PFSK-1 (cell line): ENCODE measurements at regions not wholly inside any gene's neighbourhood (a gene's known extent, or its start where the extent isn't known, plus 50 kb on each side); places are given as distances from the start of the nearest gene placed in this dataset.

Experiments
- POLR2AphosphoS5 ChIP-seq: IDR thresholded peaks from 2 replicates; pipeline ENCODE4 v1.6.1; 2012; ENCODE audit warnings: low read depth, mild to moderate bottlenecking, control low read depth, low read length, moderate library complexity
- TF ChIP-seq, protein P1 (sequence below), 2 experiments: IDR thresholded peaks; 2 replicates each; pipeline versions ENCODE4 v1.6.1 to v1.8.0; 2011 to 2012; ENCODE audit warnings: low read depth in 2 of 2, low read length in 2 of 2, control low read depth in 1 of 2, inconsistent platforms in 1 of 2, mild to moderate bottlenecking in 1 of 2, moderate library complexity in 1 of 2; ENCODE audit not compliant: insufficient read depth in 1 of 2

DNA sequence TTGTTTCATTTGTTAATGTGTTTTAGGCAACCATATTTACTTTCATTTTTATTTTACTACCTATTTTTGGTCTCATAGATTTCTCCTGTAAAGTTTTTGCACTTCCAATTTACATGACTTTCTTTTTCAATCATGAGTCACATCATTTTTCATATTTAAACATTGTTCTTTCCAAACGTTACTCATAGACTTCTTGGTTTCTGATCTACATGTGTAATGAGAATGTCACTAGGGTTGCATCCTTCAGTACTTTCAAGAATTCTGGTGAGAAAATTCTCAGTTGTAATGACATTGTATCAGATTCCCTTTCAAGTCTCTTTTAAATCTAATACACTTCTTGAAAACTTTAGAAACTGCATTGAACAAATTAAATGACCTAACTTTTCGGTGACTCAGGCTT lies 991.7 kb downstream of the EFNB2 start:
- TF ChIP-seq POLR2AphosphoS5: no peak
- TF ChIP-seq, protein P1, sequence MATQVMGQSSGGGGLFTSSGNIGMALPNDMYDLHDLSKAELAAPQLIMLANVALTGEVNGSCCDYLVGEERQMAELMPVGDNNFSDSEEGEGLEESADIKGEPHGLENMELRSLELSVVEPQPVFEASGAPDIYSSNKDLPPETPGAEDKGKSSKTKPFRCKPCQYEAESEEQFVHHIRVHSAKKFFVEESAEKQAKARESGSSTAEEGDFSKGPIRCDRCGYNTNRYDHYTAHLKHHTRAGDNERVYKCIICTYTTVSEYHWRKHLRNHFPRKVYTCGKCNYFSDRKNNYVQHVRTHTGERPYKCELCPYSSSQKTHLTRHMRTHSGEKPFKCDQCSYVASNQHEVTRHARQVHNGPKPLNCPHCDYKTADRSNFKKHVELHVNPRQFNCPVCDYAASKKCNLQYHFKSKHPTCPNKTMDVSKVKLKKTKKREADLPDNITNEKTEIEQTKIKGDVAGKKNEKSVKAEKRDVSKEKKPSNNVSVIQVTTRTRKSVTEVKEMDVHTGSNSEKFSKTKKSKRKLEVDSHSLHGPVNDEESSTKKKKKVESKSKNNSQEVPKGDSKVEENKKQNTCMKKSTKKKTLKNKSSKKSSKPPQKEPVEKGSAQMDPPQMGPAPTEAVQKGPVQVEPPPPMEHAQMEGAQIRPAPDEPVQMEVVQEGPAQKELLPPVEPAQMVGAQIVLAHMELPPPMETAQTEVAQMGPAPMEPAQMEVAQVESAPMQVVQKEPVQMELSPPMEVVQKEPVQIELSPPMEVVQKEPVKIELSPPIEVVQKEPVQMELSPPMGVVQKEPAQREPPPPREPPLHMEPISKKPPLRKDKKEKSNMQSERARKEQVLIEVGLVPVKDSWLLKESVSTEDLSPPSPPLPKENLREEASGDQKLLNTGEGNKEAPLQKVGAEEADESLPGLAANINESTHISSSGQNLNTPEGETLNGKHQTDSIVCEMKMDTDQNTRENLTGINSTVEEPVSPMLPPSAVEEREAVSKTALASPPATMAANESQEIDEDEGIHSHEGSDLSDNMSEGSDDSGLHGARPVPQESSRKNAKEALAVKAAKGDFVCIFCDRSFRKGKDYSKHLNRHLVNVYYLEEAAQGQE (IDR thresholded peaks at IDR 0.05; ENCODE audit: insufficient read depth in 1 of 2, low read depth in 2 of 2, low read length in 2 of 2): no peak
